HCT116 (cell line): ENCODE measurements at regions not wholly inside any gene's neighbourhood (a gene's known extent, or its start where the extent isn't known, plus 50 kb on each side); places are given as distances from the start of the nearest gene placed in this dataset.

Source experiments
- ZNF274 ChIP-seq: fragments of 200-500 bp; sonication (Bioruptor generic); IDR thresholded peaks from 2 replicates; pipeline ENCODE4 v1.6.1; 2014; ENCODE audit warnings: mild to moderate bottlenecking, low read depth, low read length, inconsistent platforms
- TF ChIP-seq, protein P1 (sequence below), 3 experiments: fragments of 200-600 bp in 1 of 3; sonication (generic) in 1 of 3; IDR thresholded peaks in 2 of 3; conservative IDR thresholded peaks in 1 of 3; 2 replicates each; pipeline ENCODE4 v1.5.1; 2012 to 2017; ENCODE audit warnings: low read depth in 2 of 3, low read length in 2 of 3, antibody characterized with exemption in 1 of 3, borderline replicate concordance in 1 of 3, control low read depth in 1 of 3, mild to moderate bottlenecking in 1 of 3, mixed read lengths in 1 of 3, mixed run types in 1 of 3, moderate library complexity in 1 of 3; ENCODE audit not compliant: insufficient read depth in 1 of 3

DNA sequence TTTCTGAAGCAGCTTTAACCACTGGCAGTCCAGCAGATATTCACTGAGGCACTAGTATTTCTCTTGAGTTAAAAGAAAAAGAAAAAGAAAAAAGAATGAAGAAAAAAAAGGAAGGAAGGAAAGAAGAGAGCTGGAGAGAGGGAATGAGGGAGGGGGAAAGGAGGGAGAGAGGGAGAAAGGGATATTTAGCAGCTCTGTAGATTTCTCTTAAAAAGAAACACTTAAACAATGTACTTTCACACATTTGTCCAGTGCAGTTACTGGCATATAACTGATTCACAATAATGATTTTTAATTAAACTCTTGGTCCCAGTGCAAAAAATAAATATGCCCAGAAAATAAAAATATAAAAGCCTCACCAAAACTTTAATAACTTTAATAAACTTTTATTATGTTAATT, 386.4 kb downstream of the KCNJ2 start:
- no peak for TF ChIP-seq ZNF274
- TF ChIP-seq, protein P1, sequence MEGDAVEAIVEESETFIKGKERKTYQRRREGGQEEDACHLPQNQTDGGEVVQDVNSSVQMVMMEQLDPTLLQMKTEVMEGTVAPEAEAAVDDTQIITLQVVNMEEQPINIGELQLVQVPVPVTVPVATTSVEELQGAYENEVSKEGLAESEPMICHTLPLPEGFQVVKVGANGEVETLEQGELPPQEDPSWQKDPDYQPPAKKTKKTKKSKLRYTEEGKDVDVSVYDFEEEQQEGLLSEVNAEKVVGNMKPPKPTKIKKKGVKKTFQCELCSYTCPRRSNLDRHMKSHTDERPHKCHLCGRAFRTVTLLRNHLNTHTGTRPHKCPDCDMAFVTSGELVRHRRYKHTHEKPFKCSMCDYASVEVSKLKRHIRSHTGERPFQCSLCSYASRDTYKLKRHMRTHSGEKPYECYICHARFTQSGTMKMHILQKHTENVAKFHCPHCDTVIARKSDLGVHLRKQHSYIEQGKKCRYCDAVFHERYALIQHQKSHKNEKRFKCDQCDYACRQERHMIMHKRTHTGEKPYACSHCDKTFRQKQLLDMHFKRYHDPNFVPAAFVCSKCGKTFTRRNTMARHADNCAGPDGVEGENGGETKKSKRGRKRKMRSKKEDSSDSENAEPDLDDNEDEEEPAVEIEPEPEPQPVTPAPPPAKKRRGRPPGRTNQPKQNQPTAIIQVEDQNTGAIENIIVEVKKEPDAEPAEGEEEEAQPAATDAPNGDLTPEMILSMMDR (IDR thresholded peaks at IDR 0.05 in 2 of 3, conservative IDR thresholded peaks at IDR 0.05 in 1 of 3; ENCODE audit: borderline replicate concordance in 1 of 3, insufficient read depth in 1 of 3, low read depth in 2 of 3, low read length in 2 of 3) = no peak
